GM12878 (cell line): ENCODE measurements at regions not wholly inside any gene's neighbourhood (a gene's known extent, or its start where the extent isn't known, plus 50 kb on each side); places are given as distances from the start of the nearest gene placed in this dataset.

ENCODE experiments used
- ATAC-seq: fragments of 200-7000 bp; cut with Tn5 transposase; 3 replicates; pipeline ENCODE4 v1.9.1; 2020; ENCODE audit warnings: mild to moderate bottlenecking, moderate library complexity
- BruUV-seq: library from RNA; stranded (reverse); fragments of 400-500 nt; replicated peaks from 2 replicates; lab custom pipeline; 2021; lab: Mats Ljungman, UMichigan
- CTCF ChIA-PET: fragments of 300-600 bp; sonication (Branson Sonifier 250); formaldehyde crosslinking; extraction: SDS; loops from one replicate; lab custom pipeline; 2021; ENCODE audit warnings: inconsistent platforms; lab: Yijun Ruan, JAX
- POLR2A ChIA-PET: fragments of 350-600 bp; formaldehyde crosslinking; extraction: SDS; loops from one replicate; lab custom pipeline; 2021; ENCODE audit warnings: inconsistent platforms; lab: Charles Lee
- RAD21 ChIA-PET: fragments of 300-600 bp; sonication (Branson Sonifier 250); formaldehyde crosslinking; loops from one replicate; lab custom pipeline; 2023; ENCODE audit warnings: antibody characterized with exemption; ENCODE audit not compliant: unreplicated experiment; lab: Charles Lee
- SMC1A ChIA-PET: fragments of 300-600 bp; sonication (Branson Sonifier 250); formaldehyde crosslinking; loops from one replicate; lab custom pipeline; 2023; ENCODE audit not compliant: unreplicated experiment, uncharacterized antibody; lab: Charles Lee
- DNase-seq: peaks from one replicate; pipeline ENCODE4 v3.0.0-alpha.2; 2011; ENCODE audit warnings: low read depth, low spot score
- FAIRE-seq: peaks from 3 replicates; lab custom pipeline; 2011; peaks lifted over from hg19 to GRCh38; lab: Jason Lieb, UNC
- H2AFZ ChIP-seq: 2 replicates; pipeline ENCODE4 v1.6.0; 2011; ENCODE audit warnings: low read depth, low read length, control low read depth; ENCODE audit not compliant: control insufficient read depth
- H3K27ac ChIP-seq: 2 replicates; pipeline ENCODE4 v1.5.1; 2011; ENCODE audit warnings: control low read depth; ENCODE audit not compliant: control insufficient read depth, insufficient read depth
- H3K27me3 ChIP-seq, 2 experiments: replicated peaks in 1 of 2; 2 replicates each; pipeline versions ENCODE4 v1.6.0 to v1.6.1; 2011; ENCODE audit warnings: low read length in 1 of 2; ENCODE audit not compliant: control insufficient read depth in 2 of 2, insufficient read depth in 2 of 2
- H3K36me3 ChIP-seq, 2 experiments: 2 replicates each; pipeline ENCODE4 v1.5.1; 2011; ENCODE audit warnings: low read length in 1 of 2; ENCODE audit not compliant: control insufficient read depth in 2 of 2, insufficient read depth in 2 of 2
- H3K4me1 ChIP-seq: 2 replicates; pipeline ENCODE4 v1.6.1; 2011; ENCODE audit warnings: mild to moderate bottlenecking, low read length, moderate library complexity, mixed read lengths; ENCODE audit not compliant: control insufficient read depth, insufficient read depth
- H3K4me2 ChIP-seq: 2 replicates; pipeline ENCODE4 v1.6.0; 2011; ENCODE audit warnings: control low read depth; ENCODE audit not compliant: control insufficient read depth, insufficient read depth
- H3K4me3 ChIP-seq: fragments of 200-600 bp; sonication (generic); 2 replicates; pipeline ENCODE4 v1.5.1; 2016
- H3K79me2 ChIP-seq: 2 replicates; pipeline ENCODE4 v1.6.0; 2011; ENCODE audit warnings: low read length; ENCODE audit not compliant: control insufficient read depth, insufficient read depth
- H3K9ac ChIP-seq: 2 replicates; pipeline ENCODE4 v1.8.0; 2011; ENCODE audit warnings: low read length, control low read depth, mixed read lengths; ENCODE audit not compliant: control insufficient read depth, insufficient read depth
- H3K9me3 ChIP-seq: replicated peaks from 3 replicates; pipeline ENCODE4 v1.5.1; 2011; ENCODE audit warnings: mild to moderate bottlenecking, low read length; ENCODE audit not compliant: control insufficient read depth, insufficient read depth
- H4K20me1 ChIP-seq: 2 replicates; pipeline ENCODE4 v1.6.0; 2011; ENCODE audit not compliant: control insufficient read depth, insufficient read depth
- CREM ChIP-seq: IDR thresholded peaks from 2 replicates; pipeline ENCODE4 v1.6.1; 2014; ENCODE audit warnings: antibody characterized with exemption, low read depth
- ELK1 ChIP-seq: IDR thresholded peaks from 2 replicates; pipeline ENCODE4 v1.6.1; 2012; ENCODE audit warnings: low read depth, low read length, improper control_type of control experiment
- ESRRA ChIP-seq: IDR thresholded peaks from 2 replicates; pipeline ENCODE4 v1.6.1; 2012; ENCODE audit warnings: mild to moderate bottlenecking, low read length, improper control_type of control experiment
- GATAD2B ChIP-seq: fragments of 450-650 bp; conservative IDR thresholded peaks from 2 replicates; pipeline ENCODE4 v1.6.1; 2017; ENCODE audit warnings: low read depth, mild to moderate bottlenecking, moderate library complexity
- POLR2AphosphoS5 ChIP-seq: IDR thresholded peaks from 2 replicates; pipeline ENCODE4 v1.6.1; 2011; ENCODE audit warnings: mild to moderate bottlenecking, low read length, inconsistent platforms
- RCOR1 ChIP-seq: conservative IDR thresholded peaks from 2 replicates; pipeline ENCODE4 v1.6.1; 2012; ENCODE audit warnings: low read depth, low read length, improper control_type of control experiment
- SIN3A ChIP-seq: IDR thresholded peaks from 2 replicates; pipeline ENCODE4 v1.6.1; 2012; ENCODE audit warnings: low read depth, low read length, improper control_type of control experiment
- SPI1 ChIP-seq: IDR thresholded peaks from 2 replicates; pipeline ENCODE4 v1.6.1; 2011; ENCODE audit warnings: low read depth, mild to moderate bottlenecking, low read length, moderate library complexity, borderline replicate concordance; ENCODE audit not compliant: insufficient read depth
- USF1 ChIP-seq: IDR thresholded peaks from 2 replicates; pipeline ENCODE4 v1.6.1; 2011; ENCODE audit warnings: borderline replicate concordance, low read depth, mild to moderate bottlenecking, moderate library complexity, mixed read lengths, low read length; ENCODE audit not compliant: insufficient read depth; ENCODE audit errors: extremely low read length
- ZNF622 ChIP-seq: fragments of 450-650 bp; IDR thresholded peaks from 2 replicates; pipeline ENCODE4 v1.6.1; 2017; ENCODE audit warnings: mild to moderate bottlenecking, inconsistent platforms
- WGBS: methylation state at CpG from one replicate; pipeline ENCODE4 v1.1.6; 2016; ENCODE audit warnings: low lambda C conversion rate; ENCODE audit not compliant: insufficient replicate concordance, insufficient coverage; ENCODE audit errors: missing lambda C conversion rate; 5-methylcytosine and 5-hydroxymethylcytosine counted together
- in situ Hi-C: fragments of 300-500 bp; cut with MboI; formaldehyde crosslinking; loops from 9 replicates; pipeline ENCODE4 v1.14.3; 2018; ENCODE audit warnings: mixed read lengths
- intact Hi-C: fragments of 100-400 bp; cut with micrococcal nuclease; formaldehyde crosslinking; loops from one replicate; pipeline ENCODE4 v1.14.2; 2022; ENCODE audit not compliant: unreplicated experiment

- no peak for DNase-seq
- Histone ChIP-seq H2AFZ (no peak overlapping the region), H3K27me3 (no peaks in the 10 kb centered on the region), H3K79me2 (no peaks in the 10 kb centered on the region), H3K36me3 (no peaks in the 10 kb centered on the region), H3K27ac (no peak overlapping the region), H3K9me3 (no peaks in the 10 kb centered on the region; the same call in 2 of the 3 replicates), H3K4me1 (no peaks in the 10 kb centered on the region), H3K4me3 (no peak overlapping the region), H4K20me1 (no peaks in the 10 kb centered on the region), H3K4me2 (no peak overlapping the region), H3K9ac (no peak overlapping the region)
- ChIA-PET CTCF (no interaction called here), SMC1A (no interaction called here), POLR2A (no interaction called here), RAD21 (no interaction called here)
- 22% methylated on average over 4 of the region's 4 CpGs for WGBS
- BruUV-seq = no TSS peak
- no peak for ATAC-seq
- intact Hi-C loops (no loop called here), in situ Hi-C loops (no loop called here)
- TF ChIP-seq ELK1 (no peak), GATAD2B (no peak), ESRRA (no peak), POLR2AphosphoS5 (no peak), RCOR1 (no peak), USF1 (no peak), CREM (no peak), SPI1 (no peak), SIN3A (no peak), ZNF622 (no peak)
- FAIRE-seq = no peak
Observed at GRCh38 chr7:153838591-153838990, 213.6 kb upstream of the DPP6 start.
